ENCODE measurements at regions not wholly inside any gene's neighbourhood (a gene's known extent, or its start where the extent isn't known, plus 50 kb on each side); places are given as distances from the start of the nearest gene placed in this dataset.

- H3K27ac ChIP-seq = no peak overlapping the region
- TF ChIP-seq ZFX (IDR thresholded peaks at IDR 0.05) = no peak
- no peak for TF ChIP-seq CTCF (conservative IDR thresholded peaks at IDR 0.05)
Observed at GRCh38 chr13:84443463-84443862, 561.2 kb upstream of the SLITRK1 start.

GRCh38 chr13:84439108-84439507 is 556.8 kb upstream of the SLITRK1 start:
- TF ChIP-seq ZFX (IDR thresholded peaks at IDR 0.05) = no peak
- no peak for TF ChIP-seq CTCF (conservative IDR thresholded peaks at IDR 0.05)
- H3K27ac ChIP-seq = no peak overlapping the region

- no peak overlapping the region for H3K27ac ChIP-seq
- no peak for TF ChIP-seq CTCF (conservative IDR thresholded peaks at IDR 0.05)
- TF ChIP-seq ZFX (IDR thresholded peaks at IDR 0.05) = no peak
Observed at GRCh38 chr13:84433024-84433423, 550.8 kb upstream of the SLITRK1 start.

GRCh38 chr13:84431646-84432045 is 549.4 kb upstream of the SLITRK1 start:
- TF ChIP-seq CTCF (conservative IDR thresholded peaks at IDR 0.05) (no peak), ZFX (IDR thresholded peaks at IDR 0.05) (no peak)
- no peak overlapping the region for H3K27ac ChIP-seq

GRCh38 chr13:84430446-84430845 is 548.2 kb upstream of the SLITRK1 start:
- no peak overlapping the region for H3K27ac ChIP-seq
- no peak for TF ChIP-seq CTCF (conservative IDR thresholded peaks at IDR 0.05)
- TF ChIP-seq ZFX (IDR thresholded peaks at IDR 0.05) = no peak

GRCh38 chr13:84430015-84430414 is 547.7 kb upstream of the SLITRK1 start:
- H3K27ac ChIP-seq = no peak overlapping the region
- no peak for TF ChIP-seq ZFX (IDR thresholded peaks at IDR 0.05)
- TF ChIP-seq CTCF (conservative IDR thresholded peaks at IDR 0.05) = no peak

GRCh38 chr13:84418041-84418440 is 535.8 kb upstream of the SLITRK1 start:
- no peak overlapping the region for H3K27ac ChIP-seq
- TF ChIP-seq ZFX (IDR thresholded peaks at IDR 0.05) (no peak), CTCF (conservative IDR thresholded peaks at IDR 0.05) (no peak)
